HG03060 (cell line): ENCODE measurements at regions not wholly inside any gene's neighbourhood (a gene's known extent, or its start where the extent isn't known, plus 50 kb on each side); places are given as distances from the start of the nearest gene placed in this dataset.

Source experiments
- ATAC-seq: cut with Tn5 transposase; IDR thresholded peaks from one replicate; pipeline ENCODE4 v1.9.1; 2021; ENCODE audit warnings: low read depth, moderate number of reproducible peaks; ENCODE audit not compliant: unreplicated experiment

- no peak for ATAC-seq
Observed at GRCh38 chr14:81668626-81669274, 135.1 kb upstream of the SEL1L start.

DNA sequence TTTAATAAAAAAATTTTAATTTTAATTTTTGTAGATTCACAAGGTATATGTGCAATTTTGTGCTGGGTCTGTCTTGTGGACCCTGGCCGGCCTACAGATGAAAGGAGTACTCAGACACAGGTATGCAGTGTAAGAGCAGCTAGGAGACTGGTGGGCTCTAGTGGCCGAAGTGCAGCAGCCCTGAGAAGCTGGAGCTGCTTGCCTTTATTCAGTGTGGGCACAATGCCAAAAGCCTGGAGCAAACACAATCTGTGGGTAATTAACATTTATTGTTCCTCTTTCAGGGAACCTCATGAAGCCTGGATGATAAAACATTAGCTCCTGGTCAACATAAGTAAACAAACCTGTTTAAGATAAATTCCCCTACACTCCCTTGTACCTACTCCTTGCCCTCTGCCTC lies 135.7 kb upstream of the SEL1L start:
- ATAC-seq = no peak

DNA sequence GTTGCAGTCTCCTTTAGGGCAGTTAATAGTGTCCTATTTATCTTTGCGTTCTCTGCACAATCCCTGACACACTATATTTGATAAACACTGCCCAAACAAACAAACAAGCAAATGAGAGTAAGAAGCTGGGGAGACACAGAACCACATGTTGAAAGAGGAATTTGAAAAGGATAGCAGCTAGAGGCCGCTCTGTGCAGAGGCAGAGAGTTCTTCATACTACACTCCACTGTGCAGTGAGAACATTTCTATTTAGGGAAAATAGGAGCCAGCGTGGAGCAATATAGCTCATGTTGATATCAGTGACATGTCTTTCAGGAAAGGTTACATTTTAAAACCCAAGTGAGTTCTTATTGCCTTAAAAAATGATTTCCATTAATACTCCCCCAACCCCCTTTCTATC lies 140.3 kb upstream of the SEL1L start:
- ATAC-seq = no peak

DNA sequence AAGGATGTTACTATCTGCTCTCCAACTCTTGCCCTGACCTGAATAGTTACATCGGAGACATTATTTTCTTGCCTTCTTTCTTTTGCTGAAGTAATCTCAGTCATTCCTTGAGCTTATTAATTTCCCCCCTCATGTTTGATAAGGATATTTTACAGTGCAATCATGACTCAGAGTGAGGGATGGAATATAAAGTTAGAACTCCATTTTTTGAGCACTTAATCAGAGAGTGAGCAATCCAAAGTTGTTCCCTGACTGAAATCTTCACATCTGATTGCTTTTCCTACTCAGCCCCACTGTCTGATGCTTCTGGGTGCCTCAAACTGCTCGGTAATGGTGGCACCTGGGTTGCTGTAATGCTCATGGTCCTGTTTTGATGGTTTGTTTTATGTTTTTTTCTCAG lies 142.7 kb upstream of the SEL1L start:
- no peak for ATAC-seq

- no peak for ATAC-seq
Observed at GRCh38 chr14:81676879-81677278, 143.2 kb upstream of the SEL1L start.

- ATAC-seq = no peak
Observed at GRCh38 chr14:81677736-81678135, 144.1 kb upstream of the SEL1L start.

DNA sequence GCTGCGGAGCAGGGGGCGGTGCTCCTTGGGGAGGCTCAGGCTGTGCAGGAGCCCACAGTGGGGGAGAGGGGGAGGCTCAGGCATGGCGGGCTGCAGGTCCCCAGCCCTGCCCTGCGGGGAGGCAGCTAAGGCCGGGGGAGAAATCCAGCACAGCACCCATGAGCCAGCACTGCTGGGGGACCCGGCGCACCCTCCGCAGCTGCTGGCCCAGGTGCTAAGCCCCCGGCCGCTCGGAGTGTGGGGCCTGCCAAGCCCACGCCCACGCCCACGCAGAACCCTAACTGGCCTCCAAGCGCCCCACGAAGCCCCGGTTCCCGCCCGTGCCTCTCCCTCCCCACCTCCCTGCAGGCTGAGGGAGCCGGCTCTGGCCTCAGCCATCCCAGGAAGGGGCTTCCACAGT lies 145.6 kb upstream of the SEL1L start:
- ATAC-seq = no peak

GRCh38 chr14:81681541-81681940 lies 147.9 kb upstream of the SEL1L start:
- ATAC-seq = no peak

DNA sequence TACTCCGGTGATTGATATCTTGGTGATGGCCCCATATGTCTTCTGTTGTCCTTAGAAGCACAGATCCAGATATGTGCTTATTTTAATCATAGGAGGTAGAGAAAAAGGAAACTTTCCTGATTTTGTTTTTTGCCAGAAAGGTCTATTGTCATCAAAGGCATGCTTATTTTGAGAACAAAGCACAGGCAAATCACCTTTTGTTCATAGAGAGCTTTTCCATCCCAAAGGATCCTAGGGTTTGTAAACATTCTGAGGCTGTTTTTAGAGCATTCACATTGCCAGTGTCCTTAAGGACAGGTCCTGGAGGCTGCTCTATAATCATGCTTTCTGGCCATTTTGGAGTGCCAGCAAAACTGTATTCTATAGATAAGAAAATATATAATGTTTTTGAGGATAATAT lies 148.5 kb upstream of the SEL1L start:
- ATAC-seq = no peak

DNA sequence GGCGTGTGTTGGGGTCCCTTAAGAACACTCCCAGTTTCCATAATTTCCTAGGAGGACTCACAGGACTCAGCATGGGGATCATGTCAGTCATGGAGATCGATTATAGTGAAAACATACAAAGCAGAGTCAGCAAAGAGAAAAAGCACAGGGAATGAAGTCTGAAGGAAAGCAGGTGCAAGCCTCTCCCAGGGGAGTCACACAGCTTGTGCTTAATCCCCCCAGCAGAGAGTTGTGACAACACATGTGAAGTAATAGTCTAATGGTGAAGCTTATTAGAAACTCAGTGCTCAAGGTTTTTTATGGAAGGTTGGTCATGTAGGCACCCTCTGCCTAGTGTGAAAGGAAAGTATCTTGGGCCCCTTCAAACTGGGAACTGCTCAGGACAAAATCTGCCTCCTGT lies 149.0 kb upstream of the SEL1L start:
- no peak for ATAC-seq

DNA sequence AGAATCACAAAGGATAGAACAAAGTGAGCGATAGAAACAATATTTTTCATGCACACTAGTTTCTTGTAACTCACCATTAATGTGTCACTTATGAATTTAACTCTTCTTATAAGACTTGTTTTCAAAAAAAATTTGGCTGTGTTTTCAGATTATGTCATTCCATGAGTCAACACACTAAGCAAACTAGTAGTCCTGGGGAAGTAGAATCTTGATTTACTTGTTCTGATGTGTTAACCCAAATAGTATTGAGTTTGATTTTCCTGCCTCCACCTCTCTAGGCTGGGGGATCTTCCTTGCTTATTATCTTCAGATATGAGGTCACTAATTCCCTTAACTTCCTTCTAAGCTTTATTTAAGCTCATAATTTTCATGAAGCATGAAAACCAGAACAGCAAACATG lies 151.0 kb upstream of the SEL1L start:
- ATAC-seq = no peak

DNA sequence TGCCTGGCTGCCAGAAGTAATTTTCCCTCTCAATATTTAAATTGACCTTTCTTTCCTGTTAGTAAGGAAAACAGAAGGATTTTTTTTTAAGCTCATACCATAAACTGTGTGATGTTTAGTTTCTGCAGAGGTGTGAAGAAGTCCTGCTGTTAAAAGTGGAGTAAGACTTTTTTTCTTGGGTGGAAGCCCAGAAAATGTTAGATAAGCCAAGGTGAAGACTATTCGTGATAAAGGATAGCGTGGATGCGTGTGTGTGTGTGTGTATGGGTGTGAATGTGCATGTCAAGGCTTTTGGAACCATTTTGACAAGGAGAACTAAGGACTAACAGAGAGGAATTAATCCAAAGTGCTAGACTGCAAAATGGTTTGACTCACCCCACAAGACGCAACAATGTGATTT lies 152.9 kb upstream of the SEL1L start:
- ATAC-seq = no peak

GRCh38 chr14:81691931-81692330 lies 158.3 kb upstream of the SEL1L start:
- no peak for ATAC-seq

- no peak for ATAC-seq
Observed at GRCh38 chr14:81694419-81694818, 160.8 kb upstream of the SEL1L start.

DNA sequence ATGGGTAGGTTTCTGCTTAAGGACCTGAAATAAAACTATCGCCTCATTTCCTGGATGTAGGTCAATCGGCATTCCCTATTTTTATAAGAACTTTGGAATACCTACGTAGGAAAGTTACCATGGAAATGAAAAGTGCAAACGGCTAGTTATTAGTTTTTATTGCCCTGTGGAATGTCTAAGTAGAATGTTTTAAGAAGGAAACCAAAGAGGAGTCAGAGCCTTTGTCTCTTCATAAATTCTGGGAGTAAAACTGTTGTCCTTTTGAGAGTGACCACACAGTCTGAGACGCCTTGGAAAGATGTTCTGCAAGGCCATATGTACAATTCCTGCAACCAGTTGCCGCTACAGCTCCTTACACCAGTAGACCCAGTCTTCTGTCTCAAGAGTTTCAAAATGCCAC lies 176.0 kb upstream of the SEL1L start:
- no peak for ATAC-seq

GRCh38 chr14:81710232-81710845 lies 176.7 kb upstream of the SEL1L start:
- ATAC-seq = no peak

GRCh38 chr14:81715731-81716130 lies 182.1 kb upstream of the SEL1L start:
- ATAC-seq = no peak

DNA sequence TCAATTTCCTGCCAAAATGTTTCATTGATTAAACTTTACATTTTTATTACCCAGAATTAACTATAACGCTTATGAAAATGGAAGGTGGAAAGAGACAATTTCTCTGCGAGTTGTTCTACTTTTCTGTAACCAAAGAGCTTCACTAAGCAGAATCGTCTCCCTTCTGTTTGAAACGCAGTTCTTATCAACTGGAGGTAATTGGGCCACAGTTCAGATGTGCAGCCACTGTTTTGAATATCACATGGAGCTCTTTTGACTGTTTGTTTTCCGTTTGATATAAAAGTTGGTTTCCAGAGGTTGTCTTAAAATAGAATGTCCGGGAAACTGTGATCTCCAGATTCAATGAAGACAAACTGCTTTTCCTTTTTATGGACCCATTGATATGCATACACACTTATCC lies 183.3 kb upstream of the SEL1L start:
- ATAC-seq = no peak

DNA sequence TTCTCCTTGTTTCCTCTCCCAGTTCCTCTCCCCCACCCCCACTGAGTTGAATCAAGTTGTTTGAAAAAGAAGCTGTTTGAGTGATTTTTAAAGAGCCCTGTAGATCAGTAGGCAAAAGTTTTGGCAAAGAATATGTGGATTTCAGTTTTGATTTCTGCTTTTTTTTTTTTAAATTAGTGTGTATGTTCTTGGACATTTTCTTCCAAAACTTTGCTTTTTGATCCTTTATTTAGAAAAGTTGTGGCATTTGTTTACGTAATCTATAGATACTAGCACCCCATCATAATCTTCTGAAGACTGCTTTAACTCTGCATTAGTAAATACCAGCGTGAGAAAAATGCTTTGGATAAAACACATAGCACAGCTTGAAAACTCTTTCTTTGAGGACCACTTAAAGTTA lies 190.3 kb upstream of the SEL1L start:
- no peak for ATAC-seq

GRCh38 chr14:81727218-81727617 lies 193.6 kb upstream of the SEL1L start:
- no peak for ATAC-seq

GRCh38 chr14:81728447-81728846 lies 194.8 kb upstream of the SEL1L start:
- ATAC-seq = no peak

DNA sequence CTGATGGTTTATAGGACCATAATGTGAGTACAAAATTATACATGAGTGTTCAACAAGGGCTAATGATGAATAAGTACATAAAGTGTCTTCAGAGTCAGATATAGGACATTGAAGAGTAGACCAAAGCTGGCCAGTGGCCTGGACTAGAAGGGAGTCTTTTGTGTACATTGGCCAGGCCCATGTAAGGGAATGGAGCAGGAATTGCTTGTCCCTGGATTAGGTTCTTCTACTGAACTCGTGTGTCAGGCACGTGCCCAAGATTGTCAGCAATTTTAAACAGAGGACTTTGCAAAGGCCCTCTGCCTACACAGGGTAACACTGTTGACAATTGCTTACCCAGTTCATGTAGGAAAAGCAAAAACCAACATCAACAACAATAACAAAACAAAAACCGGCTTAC lies 196.0 kb upstream of the SEL1L start:
- ATAC-seq = no peak

GRCh38 chr14:81737938-81738337 lies 204.3 kb upstream of the SEL1L start:
- ATAC-seq = no peak
